ENCODE measurements at regions not wholly inside any gene's neighbourhood (a gene's known extent, or its start where the extent isn't known, plus 50 kb on each side); places are given as distances from the start of the nearest gene placed in this dataset.

DNA sequence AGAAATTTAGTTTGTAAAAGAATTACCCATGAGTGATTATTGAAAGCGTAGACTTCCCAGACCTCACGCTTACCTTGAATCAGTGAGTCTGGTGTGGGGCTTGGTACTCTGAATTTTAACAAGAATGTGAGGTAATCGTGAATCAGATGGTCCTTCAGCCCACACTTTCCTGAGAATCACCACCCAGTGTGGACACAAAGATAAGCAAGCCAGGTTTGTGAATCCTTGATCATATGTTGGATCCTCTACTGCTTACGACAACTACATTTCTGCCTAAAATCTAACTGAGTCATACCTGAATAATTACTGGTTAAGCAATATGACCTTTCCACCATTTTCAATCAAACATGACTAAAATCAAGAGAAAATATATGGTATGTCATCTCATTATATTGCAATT is 589.3 kb downstream of the TFAP2A start:
- TF ChIP-seq, protein P1, sequence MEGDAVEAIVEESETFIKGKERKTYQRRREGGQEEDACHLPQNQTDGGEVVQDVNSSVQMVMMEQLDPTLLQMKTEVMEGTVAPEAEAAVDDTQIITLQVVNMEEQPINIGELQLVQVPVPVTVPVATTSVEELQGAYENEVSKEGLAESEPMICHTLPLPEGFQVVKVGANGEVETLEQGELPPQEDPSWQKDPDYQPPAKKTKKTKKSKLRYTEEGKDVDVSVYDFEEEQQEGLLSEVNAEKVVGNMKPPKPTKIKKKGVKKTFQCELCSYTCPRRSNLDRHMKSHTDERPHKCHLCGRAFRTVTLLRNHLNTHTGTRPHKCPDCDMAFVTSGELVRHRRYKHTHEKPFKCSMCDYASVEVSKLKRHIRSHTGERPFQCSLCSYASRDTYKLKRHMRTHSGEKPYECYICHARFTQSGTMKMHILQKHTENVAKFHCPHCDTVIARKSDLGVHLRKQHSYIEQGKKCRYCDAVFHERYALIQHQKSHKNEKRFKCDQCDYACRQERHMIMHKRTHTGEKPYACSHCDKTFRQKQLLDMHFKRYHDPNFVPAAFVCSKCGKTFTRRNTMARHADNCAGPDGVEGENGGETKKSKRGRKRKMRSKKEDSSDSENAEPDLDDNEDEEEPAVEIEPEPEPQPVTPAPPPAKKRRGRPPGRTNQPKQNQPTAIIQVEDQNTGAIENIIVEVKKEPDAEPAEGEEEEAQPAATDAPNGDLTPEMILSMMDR (IDR thresholded peaks at IDR 0.05; ENCODE audit: low read depth, low read length, missing input control) = no peak
- TF ChIP-seq JUND (IDR thresholded peaks at IDR 0.05) = no peak
- no peak for TF ChIP-seq HNF4A (conservative IDR thresholded peaks at IDR 0.05)
- TF ChIP-seq, protein P2, sequence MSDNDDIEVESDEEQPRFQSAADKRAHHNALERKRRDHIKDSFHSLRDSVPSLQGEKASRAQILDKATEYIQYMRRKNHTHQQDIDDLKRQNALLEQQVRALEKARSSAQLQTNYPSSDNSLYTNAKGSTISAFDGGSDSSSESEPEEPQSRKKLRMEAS (IDR thresholded peaks at IDR 0.05) = no peak

All from liver (tissue), 3 donors.